ENCODE measurements at regions not wholly inside any gene's neighbourhood (a gene's known extent, or its start where the extent isn't known, plus 50 kb on each side); places are given as distances from the start of the nearest gene placed in this dataset.

- DNase-seq, result no peak
These were observed 94.6 kb upstream of the SGCD start for GRCh38 chr5:156232251-156232869.

GRCh38 chr5:156237361-156237760, 89.6 kb upstream of the SGCD start:
- no peak for DNase-seq

DNA sequence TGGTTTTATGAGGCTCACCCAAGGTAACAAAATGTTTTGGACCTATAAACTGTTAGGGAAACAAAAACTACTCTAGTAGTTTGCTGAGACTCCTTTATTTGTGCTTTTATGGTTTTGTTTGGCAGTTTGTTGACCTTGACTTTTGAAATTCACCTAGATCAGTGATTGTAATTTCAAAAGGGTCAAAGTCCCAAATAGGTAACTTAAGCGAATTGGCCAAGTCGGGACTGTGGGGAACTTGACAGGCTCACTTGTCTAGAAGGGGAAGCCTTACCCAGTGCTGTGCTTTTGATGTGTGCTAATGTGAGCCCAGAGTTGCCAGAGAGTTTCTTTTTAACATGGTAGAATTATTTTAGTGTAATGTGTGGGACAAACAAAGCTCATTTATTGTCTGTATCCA, 87.2 kb upstream of the SGCD start:
- DNase-seq, result no peak

DNA sequence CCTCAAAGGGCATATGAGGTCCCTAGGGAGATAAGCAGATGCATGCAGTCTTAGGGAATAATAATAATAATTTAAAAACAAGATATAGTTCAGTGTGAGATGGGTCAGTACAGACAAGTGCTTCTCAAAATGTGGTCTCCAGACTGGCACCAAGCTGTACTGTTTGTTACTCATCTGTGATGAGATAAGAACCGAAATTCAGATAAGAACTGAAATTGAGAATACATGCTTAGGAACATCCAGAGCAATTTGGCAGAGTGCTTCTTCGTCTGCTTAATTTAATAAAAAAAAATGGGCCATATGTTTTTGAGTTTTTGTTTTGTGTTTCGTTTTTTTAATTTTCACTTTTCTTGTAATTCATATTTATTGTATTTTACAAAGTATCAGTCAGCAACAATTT, 86.5 kb upstream of the SGCD start:
- no peak for DNase-seq

DNA sequence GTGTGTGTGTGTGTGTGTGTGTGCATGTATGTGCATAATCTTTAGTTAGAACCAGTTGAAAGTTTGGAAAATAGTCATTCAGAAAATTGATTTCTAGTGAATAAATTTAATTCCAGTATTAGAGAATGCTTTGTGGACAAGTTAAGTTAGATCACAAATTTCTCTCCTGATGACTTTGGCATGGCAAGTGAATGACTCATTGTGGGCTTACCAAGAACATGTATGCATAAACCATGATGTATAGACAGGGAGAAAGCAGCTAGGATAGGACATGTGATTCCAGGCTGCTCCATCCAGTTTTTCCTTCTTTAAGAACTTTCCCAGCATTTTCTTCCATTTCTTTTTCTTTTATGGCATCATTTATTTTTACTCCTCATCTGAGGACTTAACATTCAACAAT, 85.7 kb upstream of the SGCD start:
- DNase-seq, result no peak

DNA sequence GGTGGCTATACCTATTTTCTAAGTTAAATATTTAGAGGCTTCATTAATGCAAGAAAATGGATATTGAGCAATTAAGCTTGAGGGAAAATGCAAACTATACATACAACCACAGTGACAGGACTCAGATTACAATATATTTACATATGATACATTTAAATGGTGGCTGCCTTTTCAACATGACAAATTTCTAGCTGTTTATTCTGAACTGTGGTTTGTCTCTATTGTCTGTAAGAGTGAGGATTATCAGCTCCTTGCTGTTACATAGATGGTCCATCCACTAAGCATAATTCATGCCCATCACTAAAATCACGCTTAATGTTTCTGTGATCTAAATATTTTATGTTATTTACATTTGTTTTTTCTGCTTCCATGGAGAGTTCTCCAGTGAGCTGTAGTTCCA, 81.1 kb upstream of the SGCD start:
- no peak for DNase-seq

GRCh38 chr5:156251076-156251475, 75.9 kb upstream of the SGCD start:
- DNase-seq, result no peak

- no peak for DNase-seq
These were observed 73.8 kb upstream of the SGCD start for GRCh38 chr5:156253130-156253529.

DNA sequence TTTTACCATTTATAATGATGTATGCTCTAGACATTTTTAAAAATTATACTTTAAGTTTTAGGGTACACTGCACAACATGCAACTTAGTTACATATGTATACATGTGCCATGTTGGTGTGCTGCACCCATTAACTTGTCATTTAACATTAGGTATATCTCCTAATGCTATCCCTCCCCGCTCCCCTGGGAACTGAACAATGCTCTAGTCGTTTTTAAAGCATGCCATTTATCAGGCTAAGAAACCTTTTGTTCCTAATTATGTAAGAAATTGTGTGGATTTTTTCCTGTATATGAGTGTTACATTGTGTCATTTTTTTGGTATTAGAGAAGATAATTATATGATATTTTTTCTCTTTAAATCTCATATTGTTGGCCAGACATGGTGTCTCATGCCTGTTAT, 72.8 kb upstream of the SGCD start:
- DNase-seq, result no peak

- DNase-seq, result no peak
These were observed 70.3 kb upstream of the SGCD start for GRCh38 chr5:156256642-156257041.

- DNase-seq, result no peak
These were observed 68.0 kb upstream of the SGCD start for GRCh38 chr5:156258934-156259333.

DNA sequence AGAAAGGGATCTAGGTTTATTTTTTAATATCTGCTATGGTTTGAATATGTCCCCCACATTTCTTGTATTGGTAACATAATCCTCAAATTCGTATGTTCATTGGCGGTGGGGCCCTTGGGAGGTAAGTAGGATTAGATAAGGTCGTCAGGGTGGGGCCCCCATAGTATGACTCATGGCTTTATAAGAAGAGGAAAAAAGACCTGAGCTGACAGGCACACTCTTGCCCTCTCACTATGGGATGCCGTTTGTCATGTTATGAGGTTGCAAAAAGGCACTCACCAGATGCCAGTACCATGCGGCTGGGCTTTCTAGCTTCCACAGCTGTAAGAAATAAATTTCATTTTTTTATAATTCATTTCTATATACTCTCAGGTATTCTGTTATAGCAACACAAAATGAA, 67.3 kb upstream of the SGCD start:
- no peak for DNase-seq

DNA sequence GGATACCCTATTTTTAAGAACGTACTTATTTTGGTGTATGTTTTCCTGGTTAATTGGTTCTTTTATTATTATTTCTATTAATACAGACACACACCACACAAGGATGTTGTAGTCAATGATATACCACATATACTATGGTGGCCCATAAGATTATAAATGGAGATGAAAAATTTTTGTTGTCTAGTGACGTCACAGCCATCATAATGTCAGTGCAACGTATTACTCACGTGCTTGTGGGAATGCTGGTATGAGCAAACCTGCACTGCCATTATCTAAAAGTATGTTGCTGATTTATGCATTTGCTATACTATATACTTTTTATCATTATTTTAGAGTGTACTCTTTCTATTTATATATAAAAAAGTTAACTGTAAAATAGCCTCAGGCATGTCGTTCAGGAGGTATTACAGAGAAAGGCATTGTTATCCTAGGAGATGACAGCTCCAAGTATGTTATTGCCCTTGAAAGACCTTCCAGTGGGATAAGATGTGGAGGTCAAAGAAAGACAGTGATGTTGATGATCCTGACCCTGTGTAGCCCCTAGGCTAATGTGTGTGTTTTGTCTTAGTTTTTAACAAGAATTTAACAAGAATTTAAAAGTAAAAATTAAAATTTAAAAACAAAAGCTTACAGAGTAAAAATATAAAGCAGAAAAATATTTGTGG, 65.6 kb upstream of the SGCD start:
- DNase-seq, result no peak

GRCh38 chr5:156271569-156271968, 55.4 kb upstream of the SGCD start:
- DNase-seq, result no peak

- DNase-seq, result no peak
These were observed 54.8 kb upstream of the SGCD start for GRCh38 chr5:156272139-156272538.

- DNase-seq, result no peak
These were observed 53.6 kb upstream of the SGCD start for GRCh38 chr5:156273325-156273724.

- no peak for DNase-seq
These were observed 52.5 kb upstream of the SGCD start for GRCh38 chr5:156274453-156274852.
